ENCODE measurements at regions not wholly inside any gene's neighbourhood (a gene's known extent, or its start where the extent isn't known, plus 50 kb on each side); places are given as distances from the start of the nearest gene placed in this dataset.

- Histone ChIP-seq H2BK120ac (replicated peaks; ENCODE audit: low read depth, low read length) (no peak overlapping the region), H2BK20ac (ENCODE audit: low read length) (no peak overlapping the region), H4K8ac (ENCODE audit: extremely low read depth, insufficient read depth, low read length) (no peak overlapping the region), H2BK12ac (ENCODE audit: low read depth, low read length) (no peak overlapping the region), H3K4me1 (replicated peaks in 1 of 4; ENCODE audit: control insufficient read depth in 3 of 4, insufficient read depth in 4 of 4, low read length in 3 of 4) (no peaks in the 10 kb centered on the region), H3K27ac (ENCODE audit: low read depth, low read length) (no peak overlapping the region), H2AFZ (ENCODE audit: low read length) (no peak overlapping the region), H3K79me2 (ENCODE audit: control insufficient read depth in 1 of 2, insufficient read depth in 2 of 2, low read length in 2 of 2) (no peaks in the 10 kb centered on the region), H2AK5ac (ENCODE audit: low read depth, low read length) (no peak overlapping the region), H3K14ac (ENCODE audit: insufficient read length) (no peak overlapping the region), H3K4me2 (ENCODE audit: insufficient read depth in 1 of 2, low read depth in 2 of 2, low read length in 2 of 2) (no peak overlapping the region), H3K56ac (replicated peaks; ENCODE audit: insufficient read length, low read depth, low read length) (no peak overlapping the region), H3K27me3 (replicated peaks in 1 of 4; ENCODE audit: control insufficient read depth in 3 of 4, extremely low read depth in 1 of 4, insufficient read depth in 3 of 4, low read length in 3 of 4) (no peaks in the 10 kb centered on the region), H3K4me3 (ENCODE audit: extremely low read depth in 1 of 4, insufficient read depth in 2 of 4, low read depth in 3 of 4, low read length in 4 of 4) (no peak overlapping the region), H2BK5ac (ENCODE audit: low read depth, low read length) (no peak overlapping the region), H2BK15ac (ENCODE audit: low read length) (no peak overlapping the region), H3K23me2 (ENCODE audit: low read depth, low read length) (no peaks in the 10 kb centered on the region), H4K5ac (ENCODE audit: insufficient read length, low read depth, low read length) (no peak overlapping the region), H3K9me3 (ENCODE audit: insufficient read depth in 2 of 2, low read depth in 1 of 2, low read length in 1 of 2) (no peaks in the 10 kb centered on the region), H3K18ac (ENCODE audit: extremely low read depth, low read length) (no peak overlapping the region), H3K79me1 (ENCODE audit: low read depth, low read length) (no peaks in the 10 kb centered on the region), H3K4ac (replicated peaks; ENCODE audit: insufficient read length, low read depth, low read length) (no peak overlapping the region), H3K23ac (ENCODE audit: insufficient read length) (no peak overlapping the region), H4K91ac (replicated peaks; ENCODE audit: insufficient read length, low read length) (no peak overlapping the region), H3K9ac (replicated peaks in 1 of 4; ENCODE audit: extremely low read depth in 1 of 4, low read depth in 3 of 4, low read length in 3 of 4) (no peak overlapping the region), H3K36me3 (ENCODE audit: control insufficient read depth in 2 of 4, insufficient read depth in 4 of 4, low read length in 3 of 4) (no peaks in the 10 kb centered on the region), H4K20me1 (replicated peaks in 1 of 2; ENCODE audit: control insufficient read depth in 1 of 2, insufficient read depth in 2 of 2, low read length in 2 of 2) (no peaks in the 10 kb centered on the region)
- POLR2A ChIA-PET (ENCODE audit: partially characterized antibody), result no interaction called here
- FAIRE-seq (no peak), DNase-seq (ENCODE audit: low read depth in 1 of 2, low spot score in 2 of 2) (no peak)
- WGBS, 2 experiments (ENCODE audit: extremely low coverage in 1 of 2, insufficient coverage in 1 of 2, insufficient read length in 1 of 2, insufficient replicate concordance in 2 of 2, low coverage in 1 of 2, low lambda C conversion rate in 2 of 2, missing lambda C conversion rate in 1 of 2), result 87% methylated on average over 2 of the region's 2 CpGs; no CpG with 5 or more reads in 1 of the 2 experiments
- CTCF ChIA-PET (ENCODE audit: partially characterized antibody), result interaction anchor here (0.8 kb wide), 1 partner anchor 670 kb away, joined by 5 read pairs; no protein-coding TSS in a partner anchor
- TF ChIP-seq KDM5A (IDR thresholded peaks at IDR 0.05; ENCODE audit: low read length), result no peak
- TF ChIP-seq, protein P1, sequence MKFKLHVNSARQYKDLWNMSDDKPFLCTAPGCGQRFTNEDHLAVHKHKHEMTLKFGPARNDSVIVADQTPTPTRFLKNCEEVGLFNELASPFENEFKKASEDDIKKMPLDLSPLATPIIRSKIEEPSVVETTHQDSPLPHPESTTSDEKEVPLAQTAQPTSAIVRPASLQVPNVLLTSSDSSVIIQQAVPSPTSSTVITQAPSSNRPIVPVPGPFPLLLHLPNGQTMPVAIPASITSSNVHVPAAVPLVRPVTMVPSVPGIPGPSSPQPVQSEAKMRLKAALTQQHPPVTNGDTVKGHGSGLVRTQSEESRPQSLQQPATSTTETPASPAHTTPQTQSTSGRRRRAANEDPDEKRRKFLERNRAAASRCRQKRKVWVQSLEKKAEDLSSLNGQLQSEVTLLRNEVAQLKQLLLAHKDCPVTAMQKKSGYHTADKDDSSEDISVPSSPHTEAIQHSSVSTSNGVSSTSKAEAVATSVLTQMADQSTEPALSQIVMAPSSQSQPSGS (IDR thresholded peaks at IDR 0.05; ENCODE audit: low read length), result no peak
- no peak for TF ChIP-seq EGR1 (IDR thresholded peaks at IDR 0.05; ENCODE audit: borderline replicate concordance, low read depth, low read length)
- no peak for TF ChIP-seq CEBPB (IDR thresholded peaks at IDR 0.05; ENCODE audit: low read depth, low read length)
- TF ChIP-seq TAF7 (optimal IDR thresholded peaks at IDR 0.05; ENCODE audit: borderline replicate concordance, low read depth, low read length), result no peak
- TF ChIP-seq SUZ12 (IDR thresholded peaks at IDR 0.05; ENCODE audit: low read length), result no peak
- TF ChIP-seq EP300 (IDR thresholded peaks at IDR 0.05; ENCODE audit: borderline replicate concordance in 1 of 2, low read depth in 2 of 2, low read length in 2 of 2), result no peak
- no peak for TF ChIP-seq BCL11A (IDR thresholded peaks at IDR 0.05; ENCODE audit: low read depth in 2 of 2, low read length in 2 of 2)
- TF ChIP-seq TAF1 (IDR thresholded peaks at IDR 0.05; ENCODE audit: low read depth, low read length), result no peak
- no peak for TF ChIP-seq KDM4A (IDR thresholded peaks at IDR 0.05; ENCODE audit: low read depth, low read length, severe bottlenecking)
- no peak for TF ChIP-seq RBBP5 (IDR thresholded peaks at IDR 0.05; ENCODE audit: borderline replicate concordance, low read depth, low read length)
- TF ChIP-seq SIRT6 (IDR thresholded peaks at IDR 0.05; ENCODE audit: low read length), result no peak
- TF ChIP-seq RFX5 (IDR thresholded peaks at IDR 0.05; ENCODE audit: borderline replicate concordance, low read depth, low read length), result no peak
Observed at GRCh38 chr12:84495711-84496110, 416.9 kb downstream of the SLC6A15 start.

All from H1 (cell line).